Keratinocyte (primary cell): ENCODE measurements at regions not wholly inside any gene's neighbourhood (a gene's known extent, or its start where the extent isn't known, plus 50 kb on each side); places are given as distances from the start of the nearest gene placed in this dataset.

Experiments used
- DNase-seq: peaks from one replicate; pipeline ENCODE4 v3.0.0-alpha.2; 2011; ENCODE audit warnings: low read depth, missing footprints, low spot score
- FAIRE-seq: peaks from 2 replicates; lab custom pipeline; 2011; peaks lifted over from hg19 to GRCh38; lab: Jason Lieb, UNC
- H2AFZ ChIP-seq: 2 replicates; pipeline ENCODE4 v1.6.0; 2012; ENCODE audit warnings: low read length, control low read depth, inconsistent platforms; ENCODE audit not compliant: control insufficient read depth
- H3K27ac ChIP-seq: 2 replicates; pipeline ENCODE4 v1.5.1; 2011; ENCODE audit warnings: low read length; ENCODE audit not compliant: control insufficient read depth, insufficient read depth
- H3K27me3 ChIP-seq: 3 replicates; pipeline ENCODE4 v1.6.0; 2011; ENCODE audit warnings: low read length; ENCODE audit not compliant: control insufficient read depth, insufficient read depth; ENCODE audit errors: extremely low read depth
- H3K36me3 ChIP-seq, 2 experiments: 2 replicates in 1 of 2; 3 replicates in 1 of 2; pipeline ENCODE4 v1.5.1; 2011; ENCODE audit warnings: low read length in 2 of 2, mild to moderate bottlenecking in 1 of 2; ENCODE audit not compliant: control insufficient read depth in 2 of 2, insufficient read depth in 2 of 2; ENCODE audit errors: extremely low read depth in 1 of 2
- H3K4me1 ChIP-seq: 3 replicates; pipeline ENCODE4 v1.5.1; 2011; ENCODE audit warnings: low read length; ENCODE audit not compliant: control insufficient read depth, insufficient read depth; ENCODE audit errors: extremely low read depth
- H3K4me2 ChIP-seq: 3 replicates; pipeline ENCODE4 v1.6.0; 2011; ENCODE audit warnings: low read depth, low read length; ENCODE audit not compliant: control insufficient read depth, insufficient read depth; ENCODE audit errors: extremely low read depth
- H3K4me3 ChIP-seq, 3 experiments: fragments of 200-600 bp in 1 of 3; sonication (generic) in 1 of 3; 2 replicates in 2 of 3; 3 replicates in 1 of 3; pipeline ENCODE4 v1.5.1; 2011 to 2016; ENCODE audit warnings: low read length in 3 of 3, mild to moderate bottlenecking in 3 of 3, control low read depth in 2 of 3, inconsistent platforms in 1 of 3, low read depth in 1 of 3, mixed read lengths in 1 of 3, mixed run types in 1 of 3, moderate library complexity in 1 of 3; ENCODE audit not compliant: control insufficient read depth in 2 of 3, insufficient read depth in 2 of 3; ENCODE audit errors: extremely low read depth in 1 of 3
- H3K79me2 ChIP-seq: 2 replicates; pipeline ENCODE4 v1.6.0; 2012; ENCODE audit warnings: low read length; ENCODE audit not compliant: control insufficient read depth, insufficient read depth
- H3K9ac ChIP-seq: 3 replicates; pipeline ENCODE4 v1.6.0; 2011; ENCODE audit warnings: low read length; ENCODE audit not compliant: control insufficient read depth, insufficient read depth; ENCODE audit errors: extremely low read depth
- H3K9me1 ChIP-seq: 3 replicates; pipeline ENCODE4 v1.6.0; 2011; ENCODE audit warnings: low read length; ENCODE audit not compliant: control insufficient read depth, insufficient read depth; ENCODE audit errors: extremely low read depth
- H3K9me3 ChIP-seq: 2 replicates; pipeline ENCODE4 v1.5.1; 2012; ENCODE audit warnings: low read depth, low read length; ENCODE audit not compliant: control insufficient read depth
- H4K20me1 ChIP-seq: 3 replicates; pipeline ENCODE4 v1.6.0; 2011; ENCODE audit warnings: low read length; ENCODE audit not compliant: control insufficient read depth, insufficient read depth; ENCODE audit errors: extremely low read depth
- CTCF ChIP-seq, 3 experiments: IDR thresholded peaks in 1 of 3; conservative IDR thresholded peaks in 1 of 3; optimal IDR thresholded peaks in 1 of 3; 2 replicates in 2 of 3; 3 replicates in 1 of 3; pipeline versions ENCODE3 to v1.5.1; 2011; ENCODE audit warnings: low read length in 3 of 3, mild to moderate bottlenecking in 3 of 3, moderate library complexity in 2 of 3, control low read depth in 1 of 3, inconsistent platforms in 1 of 3; ENCODE audit not compliant: insufficient read depth in 2 of 3; ENCODE audit errors: extremely low read depth in 1 of 3
- EZH2 ChIP-seq: IDR thresholded peaks from one replicate; pipeline ENCODE4 v1.6.1; 2012; ENCODE audit warnings: inconsistent platforms, mild to moderate bottlenecking, low read length, moderate library complexity
- dilution Hi-C: fragments of 300-500 bp; cut with MboI; formaldehyde crosslinking; loops from one replicate; pipeline ENCODE4 v1.7.0; 2020; ENCODE audit warnings: low sequenced_read_pairs; ENCODE audit not compliant: extremely low pct_ligation_motif_present

- Histone ChIP-seq H3K9ac (no peak overlapping the region), H3K4me2 (no peak overlapping the region), H2AFZ (no peak overlapping the region), H3K79me2 (no peaks in the 10 kb centered on the region), H3K4me3 (no peak overlapping the region), H4K20me1 (no peaks in the 10 kb centered on the region), H3K4me1 (no peaks in the 10 kb centered on the region), H3K9me1 (no peaks in the 10 kb centered on the region), H3K9me3 (no peaks in the 10 kb centered on the region), H3K36me3 (no peaks in the 10 kb centered on the region), H3K27ac (no peak overlapping the region), H3K27me3 (no peaks in the 10 kb centered on the region)
- dilution Hi-C loops = no loop called here
- TF ChIP-seq CTCF (optimal IDR thresholded peaks at IDR 0.05 in 1 of 3, IDR thresholded peaks at IDR 0.05 in 1 of 3, conservative IDR thresholded peaks at IDR 0.05 in 1 of 3; ENCODE audit: extremely low read depth in 1 of 3, insufficient read depth in 2 of 3, low read length in 3 of 3) = no peak
- no peak for TF ChIP-seq EZH2
- DNase-seq (no peak), FAIRE-seq (no peak)
These were observed 184.5 kb upstream of the CXCL12 start for GRCh38 chr10:44569193-44570091.

GRCh38 chr10:44571701-44572100, 186.8 kb upstream of the CXCL12 start:
- H3K4me3 ChIP-seq = no peak overlapping the region

More at GRCh38 chr10:44571701-44572100, 186.8 kb upstream of the CXCL12 start:
- H3K36me3 ChIP-seq = no peaks in the 10 kb centered on the region
- peaks cover 7% of the 10 kb centered on the region for H3K9me3 ChIP-seq
- no peaks in the 10 kb centered on the region for H3K79me2 ChIP-seq
- H3K9ac ChIP-seq = no peak overlapping the region
- TF ChIP-seq EZH2 (no peak), CTCF (optimal IDR thresholded peaks at IDR 0.05 in 1 of 3, IDR thresholded peaks at IDR 0.05 in 1 of 3, conservative IDR thresholded peaks at IDR 0.05 in 1 of 3; ENCODE audit: extremely low read depth in 1 of 3, insufficient read depth in 2 of 3, low read length in 3 of 3) (no peak)
- DNase-seq (no peak), FAIRE-seq (no peak)
- H3K4me1 ChIP-seq = no peaks in the 10 kb centered on the region
- H3K27me3 ChIP-seq = no peaks in the 10 kb centered on the region
- no peak overlapping the region for H3K27ac ChIP-seq
- H2AFZ ChIP-seq = no peak overlapping the region
- no peak overlapping the region for H3K4me2 ChIP-seq
- H4K20me1 ChIP-seq = no peaks in the 10 kb centered on the region
- dilution Hi-C loops = no loop called here
- H3K9me1 ChIP-seq = no peaks in the 10 kb centered on the region
